Right atrium auricular region (tissue), 2 donors: ENCODE measurements at regions not wholly inside any gene's neighbourhood (a gene's known extent, or its start where the extent isn't known, plus 50 kb on each side); places are given as distances from the start of the nearest gene placed in this dataset.
"Not testable (repeated sequence)": the region's sequence is repeated elsewhere in the genome, so short reads cannot be mapped to it uniquely, and the experiment has no call there.

Experiments used
- DNase-seq: peaks from one replicate; pipeline ENCODE4 v3.0.0-alpha.2; 2019; ENCODE audit warnings: low spot score
- H3K27ac ChIP-seq, 2 donors: fragments of 200-600 bp; sonication (generic); 1 replicate in 1 of 2; 2 replicates in 1 of 2; pipeline ENCODE4 v1.5.1; 2016 to 2019
- H3K27me3 ChIP-seq, 2 donors: fragments of 200-600 bp; sonication (generic); one replicate each; pipeline versions ENCODE4 v1.5.1 to v1.6.0; 2017 to 2019
- H3K36me3 ChIP-seq: fragments of 200-600 bp; sonication (generic); one replicate; pipeline ENCODE4 v1.5.1; 2016
- H3K4me1 ChIP-seq, 2 donors: fragments of 200-600 bp; sonication (generic); one replicate each; pipeline versions ENCODE4 v1.5.1 to v1.6.0; 2017 to 2019
- H3K4me3 ChIP-seq, 2 donors: fragments of 200-600 bp; sonication (generic); 1 replicate in 1 of 2; 2 replicates in 1 of 2; pipeline ENCODE4 v1.5.1; 2017 to 2019; ENCODE audit warnings: mild to moderate bottlenecking in 1 of 2, moderate library complexity in 1 of 2
- H3K9me3 ChIP-seq, 2 donors: fragments of 200-600 bp; sonication (generic); one replicate each; pipeline ENCODE4 v1.5.1; 2019
- CTCF ChIP-seq, 2 donors: fragments of 200-600 bp; sonication (generic); IDR thresholded peaks; one replicate each; pipeline ENCODE4 v1.5.1; 2019; ENCODE audit warnings: antibody characterized with exemption in 2 of 2

DNA sequence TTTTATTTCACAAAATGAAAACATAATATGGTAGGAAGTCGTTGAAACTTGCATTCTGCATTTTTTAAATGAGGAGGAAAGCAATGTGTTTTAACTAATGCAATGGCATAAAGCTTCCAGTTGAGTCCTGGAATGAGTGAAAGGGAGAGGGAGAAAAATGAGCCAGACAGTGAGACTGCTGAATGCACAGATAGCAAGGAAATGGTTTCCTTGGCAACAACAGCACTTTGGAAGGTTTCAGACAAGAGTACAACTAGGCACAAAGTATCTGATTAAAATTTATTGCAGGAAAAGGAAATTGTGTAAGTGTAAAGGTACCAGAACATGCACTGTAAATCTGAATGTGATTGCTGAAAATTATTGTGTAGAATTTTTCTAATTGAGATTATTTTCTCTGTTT lies 320.1 kb upstream of the KYNU start:
- H3K27me3 ChIP-seq = no peaks in the 10 kb centered on the region
- H3K4me1 ChIP-seq = no peaks in the 10 kb centered on the region
- DNase-seq = no peak
- no peak overlapping the region for H3K4me3 ChIP-seq
- H3K27ac ChIP-seq = no peak overlapping the region
- H3K9me3 ChIP-seq = no peaks in the 10 kb centered on the region
- no peak for TF ChIP-seq CTCF (IDR thresholded peaks at IDR 0.05)
- no peaks in the 10 kb centered on the region for H3K36me3 ChIP-seq

DNA sequence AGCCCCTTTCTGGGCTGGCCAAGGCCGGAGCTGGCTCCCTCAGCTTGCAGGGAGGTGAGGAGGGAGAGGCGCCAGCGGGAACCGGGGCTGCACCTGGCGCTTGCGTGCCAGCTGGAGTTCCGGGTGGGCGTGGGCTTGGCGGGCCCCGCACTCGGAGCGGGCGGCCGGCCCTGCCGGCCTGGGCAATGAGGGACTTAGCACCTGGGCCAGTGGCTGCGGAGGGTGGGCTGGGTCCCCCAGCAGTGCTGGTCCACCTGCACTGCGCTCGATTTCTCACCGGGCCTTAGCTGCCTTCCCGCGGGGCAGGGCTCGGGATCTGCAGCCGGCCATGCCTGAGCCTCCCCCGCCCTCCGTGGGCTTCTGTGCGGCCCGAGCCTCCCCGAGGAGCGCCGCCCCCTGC lies 331.5 kb upstream of the KYNU start:
- not testable (repeated sequence) for H3K27me3 ChIP-seq, H3K27ac ChIP-seq, DNase-seq, H3K9me3 ChIP-seq, H3K36me3 ChIP-seq, H3K4me1 ChIP-seq, H3K4me3 ChIP-seq

GRCh38 chr2:142545036-142545435 lies 332.4 kb upstream of the KYNU start:
- no peak overlapping the region for H3K27ac ChIP-seq

GRCh38 chr2:142544173-142544572 lies 333.3 kb upstream of the KYNU start:
- Histone ChIP-seq H3K27me3 (no peaks in the 10 kb centered on the region), H3K4me3 (no peak overlapping the region), H3K36me3 (no peaks in the 10 kb centered on the region), H3K9me3 (peaks cover 0 to 6% of the 10 kb centered on the region in 2 donors), H3K27ac (no peak overlapping the region), H3K4me1 (no peaks in the 10 kb centered on the region)
- TF ChIP-seq CTCF (IDR thresholded peaks at IDR 0.05) = no peak
- no peak for DNase-seq

More at GRCh38 chr2:142545036-142545435, 332.4 kb upstream of the KYNU start:
- H3K36me3 ChIP-seq = no peaks in the 10 kb centered on the region
- DNase-seq = no peak
- H3K4me1 ChIP-seq = no peaks in the 10 kb centered on the region
- H3K4me3 ChIP-seq = no peak overlapping the region
- no peaks in the 10 kb centered on the region for H3K27me3 ChIP-seq
- TF ChIP-seq CTCF (IDR thresholded peaks at IDR 0.05) = no peak
- peaks cover 0 to 6% of the 10 kb centered on the region in 2 donors for H3K9me3 ChIP-seq

- no peak for DNase-seq
- Histone ChIP-seq H3K36me3 (no peaks in the 10 kb centered on the region), H3K4me3 (no peak overlapping the region), H3K4me1 (no peaks in the 10 kb centered on the region), H3K9me3 (no peaks in the 10 kb centered on the region), H3K27me3 (no peaks in the 10 kb centered on the region), H3K27ac (no peak overlapping the region)
- TF ChIP-seq CTCF (IDR thresholded peaks at IDR 0.05) = no peak
Observed at GRCh38 chr2:142542431-142542910, 335.0 kb upstream of the KYNU start.

- Histone ChIP-seq H3K4me1 (no peaks in the 10 kb centered on the region), H3K36me3 (no peaks in the 10 kb centered on the region), H3K9me3 (no peaks in the 10 kb centered on the region), H3K27ac (no peak overlapping the region), H3K27me3 (no peaks in the 10 kb centered on the region), H3K4me3 (no peak overlapping the region)
- DNase-seq = no peak
- no peak for TF ChIP-seq CTCF (IDR thresholded peaks at IDR 0.05)
Observed at GRCh38 chr2:142536966-142537365, 340.5 kb upstream of the KYNU start.
